Neuron (in vitro differentiated cells): ENCODE measurements at regions not wholly inside any gene's neighbourhood (a gene's known extent, or its start where the extent isn't known, plus 50 kb on each side); places are given as distances from the start of the nearest gene placed in this dataset.

ENCODE experiments used
- H2AFZ ChIP-seq: one replicate; pipeline ENCODE4 v1.6.1; 2013; ENCODE audit warnings: low read depth, mild to moderate bottlenecking, inconsistent platforms, low read length, moderate library complexity
- H3K27me3 ChIP-seq: one replicate; pipeline ENCODE4 v1.6.1; 2013; ENCODE audit warnings: low read length; ENCODE audit not compliant: insufficient read depth
- H3K36me3 ChIP-seq: one replicate; pipeline ENCODE4 v1.6.1; 2013; ENCODE audit warnings: low read length; ENCODE audit not compliant: insufficient read depth
- H3K4me1 ChIP-seq: one replicate; pipeline ENCODE4 v1.6.1; 2013; ENCODE audit warnings: low read length; ENCODE audit not compliant: insufficient read depth
- H3K4me3 ChIP-seq: 2 replicates; pipeline ENCODE4 v1.5.1; 2013; ENCODE audit warnings: mild to moderate bottlenecking, low read length, moderate library complexity
- H3K9me3 ChIP-seq: one replicate; pipeline ENCODE4 v1.6.1; 2013; ENCODE audit warnings: low read length

- Histone ChIP-seq H3K4me3 (no peak overlapping the region), H3K4me1 (peaks cover 8% of the 10 kb centered on the region), H2AFZ (no peak overlapping the region), H3K9me3 (no peaks in the 10 kb centered on the region), H3K27me3 (no peaks in the 10 kb centered on the region), H3K36me3 (no peaks in the 10 kb centered on the region)
Observed at GRCh38 chr6:14322841-14323240, 205.3 kb downstream of the CD83 start.

GRCh38 chr6:14326774-14327173 lies 209.2 kb downstream of the CD83 start:
- no peaks in the 10 kb centered on the region for H3K36me3 ChIP-seq
- H3K27me3 ChIP-seq, result no peaks in the 10 kb centered on the region
- no peak overlapping the region for H2AFZ ChIP-seq
- H3K4me3 ChIP-seq, result no peak overlapping the region
- peaks cover 8% of the 10 kb centered on the region for H3K4me1 ChIP-seq
- H3K9me3 ChIP-seq, result no peaks in the 10 kb centered on the region

- Histone ChIP-seq H3K4me1 (peaks cover 8% of the 10 kb centered on the region), H3K9me3 (no peaks in the 10 kb centered on the region), H3K36me3 (no peaks in the 10 kb centered on the region), H3K27me3 (peaks cover 2% of the 10 kb centered on the region), H3K4me3 (no peak overlapping the region), H2AFZ (no peak overlapping the region)
Observed at GRCh38 chr6:14328163-14328562, 210.6 kb downstream of the CD83 start.

- no peaks in the 10 kb centered on the region for H3K36me3 ChIP-seq
- H3K9me3 ChIP-seq, result no peaks in the 10 kb centered on the region
- peaks cover 2% of the 10 kb centered on the region for H3K27me3 ChIP-seq
- H2AFZ ChIP-seq, result no peak overlapping the region
- no peaks in the 10 kb centered on the region for H3K4me1 ChIP-seq
- no peak overlapping the region for H3K4me3 ChIP-seq
Observed at GRCh38 chr6:14333556-14334305, 216.2 kb downstream of the CD83 start.

- no peak overlapping the region for H2AFZ ChIP-seq
- no peaks in the 10 kb centered on the region for H3K36me3 ChIP-seq
- H3K4me1 ChIP-seq, result no peaks in the 10 kb centered on the region
Observed at GRCh38 chr6:14335071-14335470, 217.5 kb downstream of the CD83 start.

GRCh38 chr6:14337152-14337551 lies 219.6 kb downstream of the CD83 start:
- no peak overlapping the region for H3K4me3 ChIP-seq
- H3K4me1 ChIP-seq, result no peaks in the 10 kb centered on the region
- H3K9me3 ChIP-seq, result no peaks in the 10 kb centered on the region
- no peaks in the 10 kb centered on the region for H3K27me3 ChIP-seq
- no peak overlapping the region for H2AFZ ChIP-seq
- no peaks in the 10 kb centered on the region for H3K36me3 ChIP-seq

More at GRCh38 chr6:14335071-14335470, 217.5 kb downstream of the CD83 start:
- Histone ChIP-seq H3K27me3 (peaks cover 2% of the 10 kb centered on the region), H3K9me3 (no peaks in the 10 kb centered on the region), H3K4me3 (no peak overlapping the region)

- Histone ChIP-seq H3K27me3 (no peaks in the 10 kb centered on the region), H3K9me3 (no peaks in the 10 kb centered on the region), H3K4me3 (no peak overlapping the region), H3K36me3 (no peaks in the 10 kb centered on the region), H2AFZ (no peak overlapping the region), H3K4me1 (no peaks in the 10 kb centered on the region)
Observed at GRCh38 chr6:14339172-14339571, 221.6 kb downstream of the CD83 start.

GRCh38 chr6:14339711-14340584 lies 222.4 kb downstream of the CD83 start:
- Histone ChIP-seq H3K4me3 (no peak overlapping the region), H3K9me3 (no peaks in the 10 kb centered on the region), H2AFZ (no peak overlapping the region), H3K36me3 (no peaks in the 10 kb centered on the region), H3K4me1 (no peaks in the 10 kb centered on the region), H3K27me3 (no peaks in the 10 kb centered on the region)

- no peaks in the 10 kb centered on the region for H3K4me1 ChIP-seq
- no peaks in the 10 kb centered on the region for H3K9me3 ChIP-seq
- no peaks in the 10 kb centered on the region for H3K27me3 ChIP-seq
- no peak overlapping the region for H3K4me3 ChIP-seq
- H2AFZ ChIP-seq, result no peak overlapping the region
- no peaks in the 10 kb centered on the region for H3K36me3 ChIP-seq
Observed at GRCh38 chr6:14344486-14344885, 226.9 kb downstream of the CD83 start.

- Histone ChIP-seq H3K4me3 (no peak overlapping the region), H3K9me3 (no peaks in the 10 kb centered on the region), H2AFZ (no peak overlapping the region), H3K36me3 (no peaks in the 10 kb centered on the region), H3K27me3 (no peaks in the 10 kb centered on the region), H3K4me1 (no peaks in the 10 kb centered on the region)
Observed at GRCh38 chr6:14348389-14348788, 230.8 kb downstream of the CD83 start.

- H3K9me3 ChIP-seq, result no peaks in the 10 kb centered on the region
- H3K4me3 ChIP-seq, result no peak overlapping the region
- H3K27me3 ChIP-seq, result no peaks in the 10 kb centered on the region
- no peak overlapping the region for H2AFZ ChIP-seq
- no peaks in the 10 kb centered on the region for H3K36me3 ChIP-seq
- H3K4me1 ChIP-seq, result no peaks in the 10 kb centered on the region
Observed at GRCh38 chr6:14349507-14349906, 231.9 kb downstream of the CD83 start.

- H3K4me3 ChIP-seq, result no peak overlapping the region
- no peak overlapping the region for H2AFZ ChIP-seq
- no peaks in the 10 kb centered on the region for H3K9me3 ChIP-seq
- no peaks in the 10 kb centered on the region for H3K4me1 ChIP-seq
- no peaks in the 10 kb centered on the region for H3K27me3 ChIP-seq
- H3K36me3 ChIP-seq, result no peaks in the 10 kb centered on the region
Observed at GRCh38 chr6:14350210-14350609, 232.6 kb downstream of the CD83 start.

GRCh38 chr6:14353281-14353680 lies 235.7 kb downstream of the CD83 start:
- Histone ChIP-seq H3K9me3 (no peaks in the 10 kb centered on the region), H3K27me3 (no peaks in the 10 kb centered on the region), H2AFZ (no peak overlapping the region), H3K4me3 (no peak overlapping the region), H3K4me1 (no peaks in the 10 kb centered on the region), H3K36me3 (no peaks in the 10 kb centered on the region)
